ENCODE measurements at regions not wholly inside any gene's neighbourhood (a gene's known extent, or its start where the extent isn't known, plus 50 kb on each side); places are given as distances from the start of the nearest gene placed in this dataset.

DNA sequence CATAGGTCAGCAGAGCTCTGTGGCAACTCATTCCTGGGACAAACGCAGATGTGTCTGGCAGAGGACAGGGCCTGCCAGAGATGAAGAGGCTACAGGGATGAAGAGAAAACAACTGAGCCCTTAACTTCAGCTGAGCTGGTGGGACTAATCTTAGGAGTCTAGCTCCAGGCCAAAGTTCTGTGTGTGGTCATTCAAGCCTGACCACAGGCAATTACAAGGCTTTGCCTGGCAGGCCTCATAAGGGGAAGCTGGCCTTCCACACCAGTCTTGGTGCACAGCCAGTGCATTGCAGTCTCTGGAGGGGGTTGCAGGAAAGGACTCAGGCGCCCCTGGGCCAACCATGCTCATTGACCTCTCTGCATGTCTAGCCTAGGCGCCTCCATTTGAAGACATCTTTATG, 127.6 kb upstream of the DAAM1 start:
- Mint-ChIP-seq H3K4me3 (no peak overlapping the region), H3K9me3 (peaks cover 0 to 13% (median 9%) of the 10 kb centered on the region in 7 donors), H3K36me3 (no peaks in the 10 kb centered on the region), H3K4me1 (no peaks in the 10 kb centered on the region), H3K27me3 (ENCODE audit: low read depth in 3 of 3) (peaks cover 0 to 3% (median 0%) of the 10 kb centered on the region in 3 donors), H3K27ac (no peak overlapping the region)
- Histone ChIP-seq H2AFZ (ENCODE audit: insufficient read depth, low read depth, low read length, poor library complexity, severe bottlenecking) (no peak overlapping the region), H3K27ac (ENCODE audit: low read depth in 1 of 2, low read length in 2 of 2) (no peak overlapping the region), H3K9ac (ENCODE audit: insufficient read depth, low read length, poor library complexity, severe bottlenecking) (no peak overlapping the region), H3K79me2 (ENCODE audit: insufficient read depth, low read length) (no peaks in the 10 kb centered on the region), H3K4me2 (replicated peaks; ENCODE audit: extremely low read depth, low read length, poor library complexity, severe bottlenecking) (no peak overlapping the region), H4K20me1 (ENCODE audit: insufficient read depth, low read length) (no peaks in the 10 kb centered on the region), H3K4me1 (ENCODE audit: control insufficient read depth in 1 of 2, insufficient read depth in 2 of 2, low read length in 2 of 2) (no peaks in the 10 kb centered on the region), H3K4me3 (replicated peaks in 1 of 3; ENCODE audit: low read depth in 2 of 3, low read length in 3 of 3) (no peak overlapping the region), H3K9me3 (replicated peaks in 1 of 2; ENCODE audit: control insufficient read depth in 1 of 2, insufficient read depth in 1 of 2, low read length in 2 of 2) (peaks cover 0 to 6% of the 10 kb centered on the region in 2 donors), H3K27me3 (ENCODE audit: control insufficient read depth in 2 of 2, insufficient read depth in 2 of 2, low read length in 2 of 2) (no peaks in the 10 kb centered on the region), H3K36me3 (replicated peaks in 1 of 2; ENCODE audit: control insufficient read depth in 1 of 2, insufficient read depth in 2 of 2, low read length in 2 of 2) (no peaks in the 10 kb centered on the region)
- TF ChIP-seq, protein P1, sequence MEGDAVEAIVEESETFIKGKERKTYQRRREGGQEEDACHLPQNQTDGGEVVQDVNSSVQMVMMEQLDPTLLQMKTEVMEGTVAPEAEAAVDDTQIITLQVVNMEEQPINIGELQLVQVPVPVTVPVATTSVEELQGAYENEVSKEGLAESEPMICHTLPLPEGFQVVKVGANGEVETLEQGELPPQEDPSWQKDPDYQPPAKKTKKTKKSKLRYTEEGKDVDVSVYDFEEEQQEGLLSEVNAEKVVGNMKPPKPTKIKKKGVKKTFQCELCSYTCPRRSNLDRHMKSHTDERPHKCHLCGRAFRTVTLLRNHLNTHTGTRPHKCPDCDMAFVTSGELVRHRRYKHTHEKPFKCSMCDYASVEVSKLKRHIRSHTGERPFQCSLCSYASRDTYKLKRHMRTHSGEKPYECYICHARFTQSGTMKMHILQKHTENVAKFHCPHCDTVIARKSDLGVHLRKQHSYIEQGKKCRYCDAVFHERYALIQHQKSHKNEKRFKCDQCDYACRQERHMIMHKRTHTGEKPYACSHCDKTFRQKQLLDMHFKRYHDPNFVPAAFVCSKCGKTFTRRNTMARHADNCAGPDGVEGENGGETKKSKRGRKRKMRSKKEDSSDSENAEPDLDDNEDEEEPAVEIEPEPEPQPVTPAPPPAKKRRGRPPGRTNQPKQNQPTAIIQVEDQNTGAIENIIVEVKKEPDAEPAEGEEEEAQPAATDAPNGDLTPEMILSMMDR (IDR thresholded peaks at IDR 0.05), result no peak
- intact Hi-C loops (cut with micrococcal nuclease), result no loop called here
- WGBS (ENCODE audit: insufficient coverage), result 91% methylated on average over 3 of the region's 3 CpGs
- DNase-seq, result no peak

DNA sequence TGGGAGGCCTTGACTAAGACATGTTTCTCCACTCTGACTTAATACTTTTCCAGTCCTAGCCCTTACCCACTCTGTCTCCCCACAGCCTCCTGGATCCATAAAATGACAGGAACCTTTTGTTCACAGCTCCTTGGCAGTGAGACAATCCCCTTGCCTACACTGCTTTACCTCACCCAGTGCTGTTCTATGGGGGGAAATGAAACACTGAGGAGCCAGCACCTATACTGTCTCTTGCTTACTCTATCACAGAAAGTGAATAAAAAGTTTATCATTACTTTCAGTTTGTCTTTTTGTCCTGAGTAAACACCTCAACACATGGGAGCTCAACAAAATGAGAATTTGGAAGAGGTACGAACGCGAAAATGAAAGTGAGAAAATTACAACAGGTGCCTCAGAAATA, 127.2 kb upstream of the DAAM1 start:
- H3K27ac Mint-ChIP-seq, result peak overlapping the region in 1 of 7 donors; percentile 42
- intact Hi-C loops (cut with micrococcal nuclease), result no loop called here

More for the DNA sequence above, 127.2 kb upstream of the DAAM1 start:
- Histone ChIP-seq H3K79me2 (ENCODE audit: insufficient read depth, low read length) (no peaks in the 10 kb centered on the region), H3K36me3 (replicated peaks in 1 of 2; ENCODE audit: control insufficient read depth in 1 of 2, insufficient read depth in 2 of 2, low read length in 2 of 2) (no peaks in the 10 kb centered on the region), H3K9me3 (replicated peaks in 1 of 2; ENCODE audit: control insufficient read depth in 1 of 2, insufficient read depth in 1 of 2, low read length in 2 of 2) (peaks cover 0 to 6% of the 10 kb centered on the region in 2 donors), H3K9ac (ENCODE audit: insufficient read depth, low read length, poor library complexity, severe bottlenecking) (no peak overlapping the region), H3K4me2 (replicated peaks; ENCODE audit: extremely low read depth, low read length, poor library complexity, severe bottlenecking) (no peak overlapping the region), H3K4me3 (replicated peaks in 1 of 3; ENCODE audit: low read depth in 2 of 3, low read length in 3 of 3) (no peak overlapping the region), H3K4me1 (ENCODE audit: control insufficient read depth in 1 of 2, insufficient read depth in 2 of 2, low read length in 2 of 2) (no peaks in the 10 kb centered on the region), H2AFZ (ENCODE audit: insufficient read depth, low read depth, low read length, poor library complexity, severe bottlenecking) (no peak overlapping the region), H3K27me3 (ENCODE audit: control insufficient read depth in 2 of 2, insufficient read depth in 2 of 2, low read length in 2 of 2) (no peaks in the 10 kb centered on the region), H3K27ac (ENCODE audit: low read depth in 1 of 2, low read length in 2 of 2) (no peak overlapping the region), H4K20me1 (ENCODE audit: insufficient read depth, low read length) (no peaks in the 10 kb centered on the region)
- no peak for DNase-seq
- WGBS (ENCODE audit: insufficient coverage), result no CpG with 5 or more reads among the region's 3 CpGs
- Mint-ChIP-seq H3K4me1 (no peaks in the 10 kb centered on the region), H3K9me3 (peaks cover 0 to 13% (median 9%) of the 10 kb centered on the region in 7 donors), H3K27me3 (ENCODE audit: low read depth in 3 of 3) (peaks cover 0 to 3% (median 0%) of the 10 kb centered on the region in 3 donors), H3K36me3 (no peaks in the 10 kb centered on the region), H3K4me3 (no peak overlapping the region)
- TF ChIP-seq, protein P1 (IDR thresholded peaks at IDR 0.05), result no peak

Data from CD14-positive monocyte (primary cell).